ENCODE measurements at regions not wholly inside any gene's neighbourhood (a gene's known extent, or its start where the extent isn't known, plus 50 kb on each side); places are given as distances from the start of the nearest gene placed in this dataset.

GRCh38 chr1:191022856-191023255, 545.2 kb upstream of the BRINP3 start (continued):
- TF ChIP-seq, protein P1, sequence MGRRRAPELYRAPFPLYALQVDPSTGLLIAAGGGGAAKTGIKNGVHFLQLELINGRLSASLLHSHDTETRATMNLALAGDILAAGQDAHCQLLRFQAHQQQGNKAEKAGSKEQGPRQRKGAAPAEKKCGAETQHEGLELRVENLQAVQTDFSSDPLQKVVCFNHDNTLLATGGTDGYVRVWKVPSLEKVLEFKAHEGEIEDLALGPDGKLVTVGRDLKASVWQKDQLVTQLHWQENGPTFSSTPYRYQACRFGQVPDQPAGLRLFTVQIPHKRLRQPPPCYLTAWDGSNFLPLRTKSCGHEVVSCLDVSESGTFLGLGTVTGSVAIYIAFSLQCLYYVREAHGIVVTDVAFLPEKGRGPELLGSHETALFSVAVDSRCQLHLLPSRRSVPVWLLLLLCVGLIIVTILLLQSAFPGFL (CRISPR knock-in tag; IDR thresholded peaks at IDR 0.05; ENCODE audit: borderline replicate concordance): no peak
- TF ChIP-seq, protein P2, sequence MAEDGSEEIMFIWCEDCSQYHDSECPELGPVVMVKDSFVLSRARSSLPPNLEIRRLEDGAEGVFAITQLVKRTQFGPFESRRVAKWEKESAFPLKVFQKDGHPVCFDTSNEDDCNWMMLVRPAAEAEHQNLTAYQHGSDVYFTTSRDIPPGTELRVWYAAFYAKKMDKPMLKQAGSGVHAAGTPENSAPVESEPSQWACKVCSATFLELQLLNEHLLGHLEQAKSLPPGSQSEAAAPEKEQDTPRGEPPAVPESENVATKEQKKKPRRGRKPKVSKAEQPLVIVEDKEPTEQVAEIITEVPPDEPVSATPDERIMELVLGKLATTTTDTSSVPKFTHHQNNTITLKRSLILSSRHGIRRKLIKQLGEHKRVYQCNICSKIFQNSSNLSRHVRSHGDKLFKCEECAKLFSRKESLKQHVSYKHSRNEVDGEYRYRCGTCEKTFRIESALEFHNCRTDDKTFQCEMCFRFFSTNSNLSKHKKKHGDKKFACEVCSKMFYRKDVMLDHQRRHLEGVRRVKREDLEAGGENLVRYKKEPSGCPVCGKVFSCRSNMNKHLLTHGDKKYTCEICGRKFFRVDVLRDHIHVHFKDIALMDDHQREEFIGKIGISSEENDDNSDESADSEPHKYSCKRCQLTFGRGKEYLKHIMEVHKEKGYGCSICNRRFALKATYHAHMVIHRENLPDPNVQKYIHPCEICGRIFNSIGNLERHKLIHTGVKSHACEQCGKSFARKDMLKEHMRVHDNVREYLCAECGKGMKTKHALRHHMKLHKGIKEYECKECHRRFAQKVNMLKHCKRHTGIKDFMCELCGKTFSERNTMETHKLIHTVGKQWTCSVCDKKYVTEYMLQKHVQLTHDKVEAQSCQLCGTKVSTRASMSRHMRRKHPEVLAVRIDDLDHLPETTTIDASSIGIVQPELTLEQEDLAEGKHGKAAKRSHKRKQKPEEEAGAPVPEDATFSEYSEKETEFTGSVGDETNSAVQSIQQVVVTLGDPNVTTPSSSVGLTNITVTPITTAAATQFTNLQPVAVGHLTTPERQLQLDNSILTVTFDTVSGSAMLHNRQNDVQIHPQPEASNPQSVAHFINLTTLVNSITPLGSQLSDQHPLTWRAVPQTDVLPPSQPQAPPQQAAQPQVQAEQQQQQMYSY (CRISPR knock-in tag; IDR thresholded peaks at IDR 0.05): no peak
- TF ChIP-seq NFYB (CRISPR knock-in tag; conservative IDR thresholded peaks at IDR 0.05; ENCODE audit: low read depth) (no peak), ZNF138 (CRISPR knock-in tag; conservative IDR thresholded peaks at IDR 0.05) (no peak)
- TF ChIP-seq, protein P3, sequence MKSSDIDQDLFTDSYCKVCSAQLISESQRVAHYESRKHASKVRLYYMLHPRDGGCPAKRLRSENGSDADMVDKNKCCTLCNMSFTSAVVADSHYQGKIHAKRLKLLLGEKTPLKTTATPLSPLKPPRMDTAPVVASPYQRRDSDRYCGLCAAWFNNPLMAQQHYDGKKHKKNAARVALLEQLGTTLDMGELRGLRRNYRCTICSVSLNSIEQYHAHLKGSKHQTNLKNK (CRISPR knock-in tag; IDR thresholded peaks at IDR 0.05): no peak

- CTCF ChIA-PET: no interaction called here
- Mint-ChIP-seq H3K27ac (no peak overlapping the region), H3K4me1 (no peaks in the 10 kb centered on the region), H3K27me3 (ENCODE audit: low read depth) (no peaks in the 10 kb centered on the region), H3K36me3 (no peaks in the 10 kb centered on the region), H3K4me3 (no peak overlapping the region), H3K9me3 (peaks cover 23% of the 10 kb centered on the region)
- ATAC-seq (no peak), DNase-seq (ENCODE audit: low spot score) (no peak)
- no peak for TF ChIP-seq CREM (CRISPR knock-in tag; IDR thresholded peaks at IDR 0.05)
- no peak for TF ChIP-seq OVOL2 (CRISPR knock-in tag; IDR thresholded peaks at IDR 0.05; ENCODE audit: borderline replicate concordance)
- TF ChIP-seq MYBL2 (CRISPR knock-in tag; IDR thresholded peaks at IDR 0.05): no peak
- no peak for TF ChIP-seq SMAD3 (CRISPR knock-in tag; IDR thresholded peaks at IDR 0.05; ENCODE audit: borderline replicate concordance)
- no peak for TF ChIP-seq FOXP4 (CRISPR knock-in tag; IDR thresholded peaks at IDR 0.05)
- no peak for TF ChIP-seq ZNF671 (CRISPR knock-in tag; IDR thresholded peaks at IDR 0.05)
- no peak for TF ChIP-seq E2F1 (CRISPR knock-in tag; IDR thresholded peaks at IDR 0.05)
- TF ChIP-seq, protein P4, sequence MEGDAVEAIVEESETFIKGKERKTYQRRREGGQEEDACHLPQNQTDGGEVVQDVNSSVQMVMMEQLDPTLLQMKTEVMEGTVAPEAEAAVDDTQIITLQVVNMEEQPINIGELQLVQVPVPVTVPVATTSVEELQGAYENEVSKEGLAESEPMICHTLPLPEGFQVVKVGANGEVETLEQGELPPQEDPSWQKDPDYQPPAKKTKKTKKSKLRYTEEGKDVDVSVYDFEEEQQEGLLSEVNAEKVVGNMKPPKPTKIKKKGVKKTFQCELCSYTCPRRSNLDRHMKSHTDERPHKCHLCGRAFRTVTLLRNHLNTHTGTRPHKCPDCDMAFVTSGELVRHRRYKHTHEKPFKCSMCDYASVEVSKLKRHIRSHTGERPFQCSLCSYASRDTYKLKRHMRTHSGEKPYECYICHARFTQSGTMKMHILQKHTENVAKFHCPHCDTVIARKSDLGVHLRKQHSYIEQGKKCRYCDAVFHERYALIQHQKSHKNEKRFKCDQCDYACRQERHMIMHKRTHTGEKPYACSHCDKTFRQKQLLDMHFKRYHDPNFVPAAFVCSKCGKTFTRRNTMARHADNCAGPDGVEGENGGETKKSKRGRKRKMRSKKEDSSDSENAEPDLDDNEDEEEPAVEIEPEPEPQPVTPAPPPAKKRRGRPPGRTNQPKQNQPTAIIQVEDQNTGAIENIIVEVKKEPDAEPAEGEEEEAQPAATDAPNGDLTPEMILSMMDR (IDR thresholded peaks at IDR 0.05): no peak
- no peak for TF ChIP-seq JAZF1 (CRISPR knock-in tag; IDR thresholded peaks at IDR 0.05)
- no peak for TF ChIP-seq ZNF121 (CRISPR knock-in tag; IDR thresholded peaks at IDR 0.05)
- TF ChIP-seq, protein P5, sequence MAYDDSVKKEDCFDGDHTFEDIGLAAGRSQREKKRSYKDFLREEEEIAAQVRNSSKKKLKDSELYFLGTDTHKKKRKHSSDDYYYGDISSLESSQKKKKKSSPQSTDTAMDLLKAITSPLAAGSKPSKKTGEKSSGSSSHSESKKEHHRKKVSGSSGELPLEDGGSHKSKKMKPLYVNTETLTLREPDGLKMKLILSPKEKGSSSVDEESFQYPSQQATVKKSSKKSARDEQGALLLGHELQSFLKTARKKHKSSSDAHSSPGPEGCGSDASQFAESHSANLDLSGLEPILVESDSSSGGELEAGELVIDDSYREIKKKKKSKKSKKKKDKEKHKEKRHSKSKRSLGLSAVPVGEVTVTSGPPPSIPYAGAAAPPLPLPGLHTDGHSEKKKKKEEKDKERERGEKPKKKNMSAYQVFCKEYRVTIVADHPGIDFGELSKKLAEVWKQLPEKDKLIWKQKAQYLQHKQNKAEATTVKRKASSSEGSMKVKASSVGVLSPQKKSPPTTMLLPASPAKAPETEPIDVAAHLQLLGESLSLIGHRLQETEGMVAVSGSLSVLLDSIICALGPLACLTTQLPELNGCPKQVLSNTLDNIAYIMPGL (CRISPR knock-in tag; IDR thresholded peaks at IDR 0.05): no peak
- TF ChIP-seq, protein P6, sequence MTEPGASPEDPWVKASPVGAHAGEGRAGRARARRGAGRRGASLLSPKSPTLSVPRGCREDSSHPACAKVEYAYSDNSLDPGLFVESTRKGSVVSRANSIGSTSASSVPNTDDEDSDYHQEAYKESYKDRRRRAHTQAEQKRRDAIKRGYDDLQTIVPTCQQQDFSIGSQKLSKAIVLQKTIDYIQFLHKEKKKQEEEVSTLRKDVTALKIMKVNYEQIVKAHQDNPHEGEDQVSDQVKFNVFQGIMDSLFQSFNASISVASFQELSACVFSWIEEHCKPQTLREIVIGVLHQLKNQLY (CRISPR knock-in tag; IDR thresholded peaks at IDR 0.05): no peak
- POLR2A ChIA-PET: no interaction called here
Observed at GRCh38 chr1:191025896-191026642, 548.4 kb upstream of the BRINP3 start.
